ENCODE measurements at regions not wholly inside any gene's neighbourhood (a gene's known extent, or its start where the extent isn't known, plus 50 kb on each side); places are given as distances from the start of the nearest gene placed in this dataset.
A peak's percentile ranks its signal among the peaks of the same experiment; 100 is the strongest.

- no peak overlapping the region for H3K27ac ChIP-seq (ENCODE audit: low read depth in 1 of 2, low read length in 2 of 2)
- peaks cover 0 to 11% (median 4%) of the 10 kb centered on the region in 4 donors for H3K27me3 ChIP-seq (ENCODE audit: control insufficient read depth in 4 of 4, insufficient read depth in 4 of 4, low read length in 3 of 4)
- no peak overlapping the region for H3K9ac ChIP-seq (ENCODE audit: low read depth in 1 of 2, low read length in 2 of 2)
- no peak for DNase-seq (ENCODE audit: low spot score)
- no peak overlapping the region for H3K4me3 ChIP-seq (ENCODE audit: low read depth in 1 of 3, low read length in 3 of 3)
- H3K36me3 ChIP-seq (ENCODE audit: control insufficient read depth in 4 of 4, insufficient read depth in 3 of 4, low read depth in 1 of 4, low read length in 3 of 4), result no peaks in the 10 kb centered on the region
- peaks cover 0 to 8% (median under 1%) of the 10 kb centered on the region in 4 donors for H3K9me3 ChIP-seq (ENCODE audit: control insufficient read depth in 4 of 4, low read length in 3 of 4)
- 85% methylated on average over 2 of the region's 2 CpGs for WGBS
- no peak for TF ChIP-seq HNF4G (IDR thresholded peaks at IDR 0.05)
- TF ChIP-seq FOXA2 (IDR thresholded peaks at IDR 0.05), result no peak
- TF ChIP-seq GABPA (IDR thresholded peaks at IDR 0.05 in 1 of 2, conservative IDR thresholded peaks at IDR 0.05 in 1 of 2), result no peak
- TF ChIP-seq REST (IDR thresholded peaks at IDR 0.05), result no peak
- no peak for TF ChIP-seq JUND (IDR thresholded peaks at IDR 0.05)
- no peak for TF ChIP-seq RXRA (IDR thresholded peaks at IDR 0.05)
- no peak for TF ChIP-seq TAF1 (conservative IDR thresholded peaks at IDR 0.05)
- TF ChIP-seq CTCF (IDR thresholded peaks at IDR 0.05; ENCODE audit: low read depth, low read length, missing input control), result no peak
- no peak for TF ChIP-seq MAX (IDR thresholded peaks at IDR 0.05)
- no peak for TF ChIP-seq EGR1 (IDR thresholded peaks at IDR 0.05; ENCODE audit: low read depth in 2 of 2)
- TF ChIP-seq NR2F2 (IDR thresholded peaks at IDR 0.05), result no peak
- no peak for TF ChIP-seq RAD21 (IDR thresholded peaks at IDR 0.05)
- no peak for TF ChIP-seq SP1 (IDR thresholded peaks at IDR 0.05)
- TF ChIP-seq ATF3 (IDR thresholded peaks at IDR 0.05), result no peak
- peaks cover 0 to 2% (median 0%) of the 10 kb centered on the region in 4 donors for H3K4me1 ChIP-seq (ENCODE audit: control insufficient read depth in 4 of 4, insufficient read depth in 4 of 4, low read length in 3 of 4)
Measured at GRCh38 chr9:126219166-126219565, 107.5 kb upstream of the MVB12B start.

- peaks cover 0 to 8% (median 0%) of the 10 kb centered on the region in 4 donors for H3K9me3 ChIP-seq (ENCODE audit: control insufficient read depth in 4 of 4, low read length in 3 of 4)
- WGBS, result 89% methylated on average over 11 of the region's 11 CpGs
- no peak overlapping the region for H3K27ac ChIP-seq (ENCODE audit: low read depth in 1 of 2, low read length in 2 of 2)
- no peaks in the 10 kb centered on the region for H3K36me3 ChIP-seq (ENCODE audit: control insufficient read depth in 4 of 4, insufficient read depth in 3 of 4, low read depth in 1 of 4, low read length in 3 of 4)
- no peak overlapping the region for H3K4me3 ChIP-seq (ENCODE audit: low read depth in 1 of 3, low read length in 3 of 3)
- peaks cover 0 to 11% (median 4%) of the 10 kb centered on the region in 4 donors for H3K27me3 ChIP-seq (ENCODE audit: control insufficient read depth in 4 of 4, insufficient read depth in 4 of 4, low read length in 3 of 4)
- H3K4me1 ChIP-seq (ENCODE audit: control insufficient read depth in 4 of 4, insufficient read depth in 4 of 4, low read length in 3 of 4), result peaks cover 0 to 2% (median 0%) of the 10 kb centered on the region in 4 donors
- H3K9ac ChIP-seq (ENCODE audit: low read depth in 1 of 2, low read length in 2 of 2), result no peak overlapping the region
- DNase-seq (ENCODE audit: low spot score), result peak; percentile 19
- TF ChIP-seq REST (IDR thresholded peaks at IDR 0.05), result no peak
- no peak for TF ChIP-seq TAF1 (conservative IDR thresholded peaks at IDR 0.05)
- no peak for TF ChIP-seq EGR1 (IDR thresholded peaks at IDR 0.05; ENCODE audit: low read depth in 2 of 2)
- TF ChIP-seq JUND (IDR thresholded peaks at IDR 0.05), result no peak
- no peak for TF ChIP-seq NR2F2 (IDR thresholded peaks at IDR 0.05)
- TF ChIP-seq GABPA (IDR thresholded peaks at IDR 0.05 in 1 of 2, conservative IDR thresholded peaks at IDR 0.05 in 1 of 2), result no peak
- TF ChIP-seq YY1 (IDR thresholded peaks at IDR 0.05), result no peak
- no peak for TF ChIP-seq CTCF (IDR thresholded peaks at IDR 0.05; ENCODE audit: low read depth, low read length, missing input control)
- no peak for TF ChIP-seq SP1 (IDR thresholded peaks at IDR 0.05)
- no peak for TF ChIP-seq FOXA2 (IDR thresholded peaks at IDR 0.05)
- no peak for TF ChIP-seq HNF4A (conservative IDR thresholded peaks at IDR 0.05)
- no peak for TF ChIP-seq RXRA (IDR thresholded peaks at IDR 0.05)
- no peak for TF ChIP-seq ATF3 (IDR thresholded peaks at IDR 0.05)
- TF ChIP-seq MAX (IDR thresholded peaks at IDR 0.05), result no peak
- TF ChIP-seq RAD21 (IDR thresholded peaks at IDR 0.05), result no peak
- TF ChIP-seq HNF4G (IDR thresholded peaks at IDR 0.05), result no peak
Measured at GRCh38 chr9:126219648-126220063, 107.0 kb upstream of the MVB12B start.
